ENCODE measurements at regions not wholly inside any gene's neighbourhood (a gene's known extent, or its start where the extent isn't known, plus 50 kb on each side); places are given as distances from the start of the nearest gene placed in this dataset.

GRCh38 chr22:48445113-48445827 lies 1382.4 kb downstream of the BRD1 start:
- no TSS peak for BruUV-seq (replicated peaks)
- H3K27ac ChIP-seq (ENCODE audit: extremely low read length, insufficient read depth, low read length): no peak overlapping the region
- H3K9me3 ChIP-seq (ENCODE audit: low read length): no peaks in the 10 kb centered on the region
- H3K4me2 ChIP-seq (ENCODE audit: low read depth, low read length): no peak overlapping the region
- H2AFZ ChIP-seq (ENCODE audit: low read length): no peak overlapping the region
- no peaks in the 10 kb centered on the region for H4K20me1 ChIP-seq (ENCODE audit: insufficient read depth, low read length)
- FAIRE-seq: no peak
- ATAC-seq: no peak
- DNase-seq (ENCODE audit: low spot score): no peak
- TF ChIP-seq ZNF460 (CRISPR knock-in tag; IDR thresholded peaks at IDR 0.05; ENCODE audit: borderline replicate concordance): no peak
- no peak for TF ChIP-seq MLLT10 (CRISPR knock-in tag; IDR thresholded peaks at IDR 0.05)
- TF ChIP-seq ZC3H13 (CRISPR knock-in tag; IDR thresholded peaks at IDR 0.05): no peak
- TF ChIP-seq RXRB (CRISPR knock-in tag; IDR thresholded peaks at IDR 0.05; ENCODE audit: borderline replicate concordance): no peak
- TF ChIP-seq ZFP62 (CRISPR knock-in tag; IDR thresholded peaks at IDR 0.05): no peak
- no peak for TF ChIP-seq ZNF292 (CRISPR knock-in tag; IDR thresholded peaks at IDR 0.05; ENCODE audit: borderline replicate concordance, low read depth)
- TF ChIP-seq ZNF101 (CRISPR knock-in tag; IDR thresholded peaks at IDR 0.05; ENCODE audit: borderline replicate concordance, low read depth): no peak
- TF ChIP-seq ZNF264 (CRISPR knock-in tag; IDR thresholded peaks at IDR 0.05): no peak
- no peak for TF ChIP-seq PHB2 (IDR thresholded peaks at IDR 0.05; ENCODE audit: partially characterized antibody)
- no peak for TF ChIP-seq CEBPG (CRISPR knock-in tag; IDR thresholded peaks at IDR 0.05)
- TF ChIP-seq SMC3 (IDR thresholded peaks at IDR 0.05; ENCODE audit: low read length): no peak
- TF ChIP-seq ZSCAN12 (CRISPR knock-in tag; IDR thresholded peaks at IDR 0.05): no peak
- no peak for TF ChIP-seq ZSCAN21 (CRISPR knock-in tag; IDR thresholded peaks at IDR 0.05; ENCODE audit: borderline replicate concordance)
- TF ChIP-seq PAF1 (CRISPR knock-in tag; IDR thresholded peaks at IDR 0.05): no peak
- no peak overlapping the region for H3K4me3 ChIP-seq (replicated peaks in 1 of 3; ENCODE audit: insufficient read depth in 1 of 3, low read depth in 2 of 3, low read length in 3 of 3)
- in situ Hi-C loops (cut with HindIII; ENCODE audit: extremely low pct_ligation_motif_present, low pct_unique_long_range_greater_than_20kb): no loop called here
- ChIA-PET CTCF (ENCODE audit: low intra/inter-chr PET ratio, low total read pairs) (no interaction called here), POLR2A (no interaction called here)
- no peaks in the 10 kb centered on the region for H3K36me3 ChIP-seq (replicated peaks in 1 of 2; ENCODE audit: control insufficient read depth in 1 of 2, insufficient read depth in 2 of 2, low read length in 2 of 2)
- intact Hi-C loops (cut with micrococcal nuclease; ENCODE audit: unreplicated experiment): no loop called here
- 5% methylated on average over 15 of the region's 17 CpGs for WGBS (ENCODE audit: low lambda C conversion rate)
- H3K79me2 ChIP-seq (ENCODE audit: insufficient read depth, low read length): no peaks in the 10 kb centered on the region
- H3K4me1 ChIP-seq (ENCODE audit: insufficient read depth, low read length): no peaks in the 10 kb centered on the region
- H3K9ac ChIP-seq (ENCODE audit: insufficient read depth, low read depth, low read length): no peak overlapping the region
- peaks cover 13 to 66% of the 10 kb centered on the region in 2 experiments for H3K27me3 ChIP-seq (ENCODE audit: control insufficient read depth in 1 of 2, insufficient read depth in 2 of 2, low read length in 2 of 2)

All from HepG2 (cell line).